ENCODE measurements at regions not wholly inside any gene's neighbourhood (a gene's known extent, or its start where the extent isn't known, plus 50 kb on each side); places are given as distances from the start of the nearest gene placed in this dataset.

DNA sequence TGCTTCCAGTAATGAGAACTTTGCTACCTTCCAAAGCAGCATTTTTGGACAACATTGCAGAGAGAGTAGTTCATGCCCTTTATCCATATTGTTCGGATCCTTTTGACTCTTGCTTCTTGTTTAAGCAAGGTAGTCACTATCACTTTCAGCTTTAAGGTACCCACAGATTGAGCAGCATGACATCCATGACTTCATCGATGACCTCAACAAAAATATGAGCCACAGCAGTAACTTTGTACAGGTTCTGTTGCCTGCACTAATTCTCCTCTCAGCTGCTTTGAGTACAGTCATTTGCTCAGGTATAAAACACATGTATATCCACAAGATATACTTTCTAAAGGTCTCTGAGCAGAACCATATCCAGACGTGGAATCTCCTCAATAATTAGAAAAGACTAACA lies 546.3 kb downstream of the SOX6 start:
- TF ChIP-seq CTCF (conservative IDR thresholded peaks at IDR 0.05) (no peak), ZFX (IDR thresholded peaks at IDR 0.05) (no peak)
